Endothelial cell (in vitro differentiated cells): ENCODE measurements at regions not wholly inside any gene's neighbourhood (a gene's known extent, or its start where the extent isn't known, plus 50 kb on each side); places are given as distances from the start of the nearest gene placed in this dataset.

Source experiments
- DNase-seq: peaks from one replicate; pipeline ENCODE4 v3.0.0; 2021; ENCODE audit warnings: low spot score
- H3K27ac Mint-ChIP-seq: one replicate; pipeline ENCODE4 v1.8.0; 2021; ENCODE audit warnings: mixed read lengths, inconsistent platforms; ENCODE audit not compliant: unreplicated experiment
- H3K27me3 Mint-ChIP-seq: one replicate; pipeline ENCODE4 v1.8.0; 2021; ENCODE audit warnings: mild to moderate bottlenecking, moderate library complexity, mixed read lengths, inconsistent platforms; ENCODE audit not compliant: unreplicated experiment
- H3K36me3 Mint-ChIP-seq: one replicate; pipeline ENCODE4 v1.8.0; 2021; ENCODE audit warnings: mild to moderate bottlenecking, low read depth, mixed read lengths, inconsistent platforms; ENCODE audit not compliant: unreplicated experiment
- H3K4me1 Mint-ChIP-seq: one replicate; pipeline ENCODE4 v1.8.0; 2021; ENCODE audit warnings: mild to moderate bottlenecking, mixed read lengths, inconsistent platforms; ENCODE audit not compliant: unreplicated experiment
- H3K4me3 Mint-ChIP-seq: one replicate; pipeline ENCODE4 v1.8.0; 2021; ENCODE audit warnings: mild to moderate bottlenecking, mixed read lengths, inconsistent platforms; ENCODE audit not compliant: unreplicated experiment
- H3K9me3 Mint-ChIP-seq: one replicate; pipeline ENCODE4 v1.8.0; 2021; ENCODE audit warnings: mixed read lengths, inconsistent platforms; ENCODE audit not compliant: unreplicated experiment
- TF ChIP-seq, protein P1 (sequence below): fragments of 200-600 bp; sonication (generic); IDR thresholded peaks from one replicate; pipeline ENCODE4 v1.5.0; 2021; ENCODE audit warnings: antibody characterized with exemption; ENCODE audit not compliant: unreplicated experiment

DNA sequence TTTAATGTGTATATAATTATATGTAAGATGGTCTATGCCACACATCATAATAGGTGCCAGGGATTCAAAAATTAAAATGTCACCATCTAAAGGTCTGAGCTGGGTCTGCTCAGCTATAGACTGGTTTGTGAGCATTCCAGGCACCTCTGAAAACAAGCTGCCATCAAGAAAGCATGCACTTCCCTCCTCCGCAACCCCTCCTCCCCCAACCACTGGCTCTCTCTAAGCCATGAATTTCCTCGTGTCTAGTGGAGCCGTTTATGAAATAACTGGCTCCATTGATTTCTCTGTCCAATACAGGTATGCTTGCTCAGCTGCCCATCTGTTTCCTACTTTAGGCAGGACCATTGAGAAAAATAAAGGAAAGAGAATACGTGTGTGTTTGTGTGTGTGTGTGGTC lies 522.6 kb upstream of the PLXNA2 start:
- DNase-seq: no peak
- no peaks in the 10 kb centered on the region for H3K27me3 Mint-ChIP-seq
- no peaks in the 10 kb centered on the region for H3K4me1 Mint-ChIP-seq
- no peak overlapping the region for H3K27ac Mint-ChIP-seq
- no peaks in the 10 kb centered on the region for H3K36me3 Mint-ChIP-seq
- no peaks in the 10 kb centered on the region for H3K9me3 Mint-ChIP-seq
- no peak overlapping the region for H3K4me3 Mint-ChIP-seq
- TF ChIP-seq, protein P1, sequence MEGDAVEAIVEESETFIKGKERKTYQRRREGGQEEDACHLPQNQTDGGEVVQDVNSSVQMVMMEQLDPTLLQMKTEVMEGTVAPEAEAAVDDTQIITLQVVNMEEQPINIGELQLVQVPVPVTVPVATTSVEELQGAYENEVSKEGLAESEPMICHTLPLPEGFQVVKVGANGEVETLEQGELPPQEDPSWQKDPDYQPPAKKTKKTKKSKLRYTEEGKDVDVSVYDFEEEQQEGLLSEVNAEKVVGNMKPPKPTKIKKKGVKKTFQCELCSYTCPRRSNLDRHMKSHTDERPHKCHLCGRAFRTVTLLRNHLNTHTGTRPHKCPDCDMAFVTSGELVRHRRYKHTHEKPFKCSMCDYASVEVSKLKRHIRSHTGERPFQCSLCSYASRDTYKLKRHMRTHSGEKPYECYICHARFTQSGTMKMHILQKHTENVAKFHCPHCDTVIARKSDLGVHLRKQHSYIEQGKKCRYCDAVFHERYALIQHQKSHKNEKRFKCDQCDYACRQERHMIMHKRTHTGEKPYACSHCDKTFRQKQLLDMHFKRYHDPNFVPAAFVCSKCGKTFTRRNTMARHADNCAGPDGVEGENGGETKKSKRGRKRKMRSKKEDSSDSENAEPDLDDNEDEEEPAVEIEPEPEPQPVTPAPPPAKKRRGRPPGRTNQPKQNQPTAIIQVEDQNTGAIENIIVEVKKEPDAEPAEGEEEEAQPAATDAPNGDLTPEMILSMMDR: no peak

- no peak for DNase-seq
- Mint-ChIP-seq H3K4me1 (no peaks in the 10 kb centered on the region), H3K9me3 (no peaks in the 10 kb centered on the region), H3K27ac (no peak overlapping the region), H3K4me3 (no peak overlapping the region), H3K36me3 (no peaks in the 10 kb centered on the region), H3K27me3 (no peaks in the 10 kb centered on the region)
- TF ChIP-seq, protein P1: no peak
Observed at GRCh38 chr1:208767816-208768215, 523.6 kb upstream of the PLXNA2 start.

GRCh38 chr1:208772891-208773290 lies 528.7 kb upstream of the PLXNA2 start:
- DNase-seq: no peak
- Mint-ChIP-seq H3K9me3 (no peaks in the 10 kb centered on the region), H3K4me1 (no peaks in the 10 kb centered on the region), H3K4me3 (no peak overlapping the region), H3K27ac (no peak overlapping the region), H3K36me3 (no peaks in the 10 kb centered on the region), H3K27me3 (no peaks in the 10 kb centered on the region)
- TF ChIP-seq, protein P1: no peak

- Mint-ChIP-seq H3K27ac (no peak overlapping the region), H3K4me3 (no peak overlapping the region), H3K9me3 (no peaks in the 10 kb centered on the region), H3K4me1 (no peaks in the 10 kb centered on the region), H3K36me3 (no peaks in the 10 kb centered on the region), H3K27me3 (no peaks in the 10 kb centered on the region)
- no peak for DNase-seq
- TF ChIP-seq, protein P1: no peak
Observed at GRCh38 chr1:208775841-208776240, 531.7 kb upstream of the PLXNA2 start.

DNA sequence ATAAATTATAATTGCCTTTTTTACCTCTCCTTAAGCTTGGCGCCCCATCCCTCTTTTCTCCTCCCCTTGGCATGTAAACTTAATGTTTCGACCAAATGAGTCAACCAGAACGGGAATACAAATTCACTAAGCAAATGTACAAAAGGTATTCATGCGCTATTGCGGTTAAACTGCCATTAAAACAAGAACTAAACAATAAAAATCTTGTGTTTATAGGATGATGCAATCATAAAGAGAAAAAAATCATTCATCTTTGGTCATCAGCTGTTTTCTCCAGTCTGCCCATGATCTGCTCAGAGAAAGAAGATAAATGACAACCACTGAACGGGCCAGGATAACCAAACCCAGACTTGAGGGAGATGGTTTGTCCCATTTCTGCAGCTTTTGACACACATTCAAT lies 534.2 kb upstream of the PLXNA2 start:
- no peaks in the 10 kb centered on the region for H3K9me3 Mint-ChIP-seq
- TF ChIP-seq, protein P1: no peak
- no peaks in the 10 kb centered on the region for H3K27me3 Mint-ChIP-seq
- no peaks in the 10 kb centered on the region for H3K36me3 Mint-ChIP-seq
- no peak overlapping the region for H3K27ac Mint-ChIP-seq
- H3K4me1 Mint-ChIP-seq: no peaks in the 10 kb centered on the region
- H3K4me3 Mint-ChIP-seq: no peak overlapping the region
- no peak for DNase-seq
